H9 (cell line): ENCODE measurements at regions not wholly inside any gene's neighbourhood (a gene's known extent, or its start where the extent isn't known, plus 50 kb on each side); places are given as distances from the start of the nearest gene placed in this dataset.

Experiments
- DNase-seq: peaks from one replicate; pipeline ENCODE4 v3.0.0-alpha.2; 2017
- H2AFZ ChIP-seq: one replicate; pipeline ENCODE4 v1.6.1; 2013; ENCODE audit warnings: mild to moderate bottlenecking, low read length, control low read depth, moderate library complexity
- H2AK5ac ChIP-seq: 2 replicates; pipeline ENCODE4 v1.6.1; 2013; ENCODE audit warnings: low read length, control low read depth, mixed read lengths; ENCODE audit not compliant: insufficient read length
- H2BK120ac ChIP-seq: one replicate; pipeline ENCODE4 v1.6.1; 2013; ENCODE audit warnings: low read depth, mild to moderate bottlenecking, low read length, control low read depth, inconsistent platforms; ENCODE audit not compliant: poor library complexity, severe bottlenecking
- H2BK12ac ChIP-seq: 2 replicates; pipeline ENCODE4 v1.6.1; 2013; ENCODE audit warnings: low read length, control low read depth, mixed read lengths, low read depth; ENCODE audit not compliant: insufficient read length
- H2BK15ac ChIP-seq: 2 replicates; pipeline ENCODE4 v1.6.1; 2013; ENCODE audit warnings: low read depth, low read length, control low read depth
- H2BK20ac ChIP-seq: one replicate; pipeline ENCODE4 v1.6.1; 2013; ENCODE audit warnings: low read depth, mild to moderate bottlenecking, low read length, control low read depth, inconsistent platforms; ENCODE audit not compliant: poor library complexity, severe bottlenecking
- H2BK5ac ChIP-seq: 2 replicates; pipeline ENCODE4 v1.6.1; 2013; ENCODE audit warnings: low read length, control low read depth, mixed read lengths; ENCODE audit not compliant: insufficient read length
- H3K14ac ChIP-seq: 2 replicates; pipeline ENCODE4 v1.6.1; 2013; ENCODE audit warnings: low read length, control low read depth; ENCODE audit not compliant: insufficient read depth
- H3K18ac ChIP-seq: 2 replicates; pipeline ENCODE4 v1.6.1; 2013; ENCODE audit warnings: low read depth, mild to moderate bottlenecking, mixed read lengths, low read length, control low read depth; ENCODE audit not compliant: insufficient read length
- H3K23ac ChIP-seq: 2 replicates; pipeline ENCODE4 v1.6.1; 2013; ENCODE audit warnings: low read length, control low read depth, mixed read lengths, low read depth; ENCODE audit not compliant: insufficient read length
- H3K23me2 ChIP-seq: 2 replicates; pipeline ENCODE4 v1.6.1; 2013; ENCODE audit warnings: low read depth, mild to moderate bottlenecking, mixed read lengths, low read length, control low read depth; ENCODE audit not compliant: insufficient read length, poor library complexity, severe bottlenecking
- H3K27ac ChIP-seq: 2 replicates; pipeline ENCODE4 v1.5.1; 2013; ENCODE audit warnings: low read length, control low read depth, mixed read lengths, low read depth; ENCODE audit not compliant: insufficient read length
- H3K27me3 ChIP-seq: 2 replicates; pipeline ENCODE4 v1.6.1; 2013; ENCODE audit warnings: low read length, control low read depth, inconsistent platforms; ENCODE audit not compliant: insufficient read depth
- H3K4ac ChIP-seq: 2 replicates; pipeline ENCODE4 v1.6.1; 2013; ENCODE audit warnings: low read depth, mild to moderate bottlenecking, control low read depth, inconsistent platforms, low read length, moderate library complexity
- H3K4me1 ChIP-seq: 2 replicates; pipeline ENCODE4 v1.6.1; 2013; ENCODE audit warnings: low read length, control low read depth, inconsistent platforms; ENCODE audit not compliant: insufficient read depth
- H3K4me2 ChIP-seq: 2 replicates; pipeline ENCODE4 v1.6.1; 2013; ENCODE audit warnings: low read length, control low read depth, mixed read lengths; ENCODE audit not compliant: insufficient read length, insufficient read depth
- H3K56ac ChIP-seq: 2 replicates; pipeline ENCODE4 v1.6.1; 2013; ENCODE audit warnings: low read depth, mild to moderate bottlenecking, mixed read lengths, low read length, control low read depth; ENCODE audit not compliant: insufficient read length
- H3K79me1 ChIP-seq: 2 replicates; pipeline ENCODE4 v1.6.1; 2013; ENCODE audit warnings: low read depth, mild to moderate bottlenecking, moderate library complexity, low read length, control low read depth, inconsistent platforms; ENCODE audit not compliant: insufficient read depth, poor library complexity, severe bottlenecking
- H3K79me2 ChIP-seq: 2 replicates; pipeline ENCODE4 v1.6.1; 2013; ENCODE audit warnings: low read length, control low read depth, inconsistent platforms; ENCODE audit not compliant: insufficient read depth
- H3K9ac ChIP-seq: 2 replicates; pipeline ENCODE4 v1.6.1; 2013; ENCODE audit warnings: low read length, control low read depth, mixed read lengths; ENCODE audit not compliant: insufficient read length; ENCODE audit errors: extremely low read depth
- H3K9me3 ChIP-seq: one replicate; pipeline ENCODE4 v1.6.1; 2013; ENCODE audit warnings: low read depth, low read length, inconsistent platforms; ENCODE audit not compliant: control insufficient read depth
- H3T11ph ChIP-seq: one replicate; pipeline ENCODE4 v1.6.1; 2013; ENCODE audit warnings: mild to moderate bottlenecking, low read length, control low read depth, inconsistent platforms
- H4K20me1 ChIP-seq: one replicate; pipeline ENCODE4 v1.6.1; 2013; ENCODE audit not compliant: control insufficient read depth, insufficient read length, insufficient read depth
- H4K5ac ChIP-seq: 2 replicates; pipeline ENCODE4 v1.6.1; 2013; ENCODE audit warnings: low read depth, mild to moderate bottlenecking, mixed read lengths, low read length, control low read depth; ENCODE audit not compliant: insufficient read length
- H4K8ac ChIP-seq: replicated peaks from 2 replicates; pipeline ENCODE4 v1.6.1; 2013; ENCODE audit warnings: low read length, control low read depth, mixed read lengths, low read depth; ENCODE audit not compliant: insufficient read length
- H4K91ac ChIP-seq: 2 replicates; pipeline ENCODE4 v1.6.1; 2013; ENCODE audit warnings: low read depth, mild to moderate bottlenecking, moderate library complexity, mixed read lengths, low read length, control low read depth; ENCODE audit not compliant: insufficient read length
- H3K27ac Mint-ChIP-seq, 3 experiments: 2 replicates in 2 of 3; 3 replicates in 1 of 3; pipeline ENCODE4 v1.8.0; 2020 to 2021; ENCODE audit warnings: mixed read lengths in 3 of 3, mild to moderate bottlenecking in 1 of 3, moderate library complexity in 1 of 3
- H3K27me3 Mint-ChIP-seq: 2 replicates; pipeline ENCODE4 v1.8.0; 2021; ENCODE audit warnings: low read depth, mild to moderate bottlenecking, moderate library complexity, mixed read lengths
- H3K36me3 Mint-ChIP-seq, 3 experiments: 2 replicates in 2 of 3; 3 replicates in 1 of 3; pipeline ENCODE4 v1.8.0; 2020 to 2021; ENCODE audit warnings: low read depth in 3 of 3, mixed read lengths in 3 of 3; ENCODE audit not compliant: insufficient read depth in 1 of 3
- H3K4me1 Mint-ChIP-seq, 2 experiments: 2 replicates each; pipeline ENCODE4 v1.8.0; 2020; ENCODE audit warnings: mixed read lengths in 2 of 2
- H3K4me3 Mint-ChIP-seq, 2 experiments: 2 replicates in 1 of 2; 3 replicates in 1 of 2; pipeline ENCODE4 v1.8.0; 2020 to 2021; ENCODE audit warnings: mild to moderate bottlenecking in 2 of 2, mixed read lengths in 2 of 2, moderate library complexity in 1 of 2
- H3K9me3 Mint-ChIP-seq, 2 experiments: 2 replicates in 1 of 2; 3 replicates in 1 of 2; pipeline ENCODE4 v1.8.0; 2020; ENCODE audit warnings: mild to moderate bottlenecking in 2 of 2, mixed read lengths in 2 of 2, moderate library complexity in 1 of 2
- CTCF ChIP-seq: fragments of 200-600 bp; sonication (generic); conservative IDR thresholded peaks from 3 replicates; pipeline ENCODE4 v1.8.0; 2021; ENCODE audit warnings: antibody characterized with exemption, mild to moderate bottlenecking
- WGBS: extraction: QIAGEN DNeasy Blood & Tissue Kit; methylation state at CpG from one replicate; pipeline ENCODE4 v1.1.7; 2013; ENCODE audit warnings: missing lambda C conversion rate, low lambda C conversion rate, mixed read lengths; ENCODE audit not compliant: insufficient read length; ENCODE audit errors: extremely low coverage; 5-methylcytosine and 5-hydroxymethylcytosine counted together

GRCh38 chr11:107131756-107132155 lies 113.5 kb upstream of the GUCY1A2 start:
- H2AFZ ChIP-seq = no peak overlapping the region
- H3K9me3 ChIP-seq = no peaks in the 10 kb centered on the region
- Mint-ChIP-seq H3K27ac (no peak overlapping the region), H3K36me3 (peaks cover 0 to 2% (median 0%) of the 10 kb centered on the region in 3 experiments; a peak in 1 of 7 replicates), H3K4me1 (no peaks in the 10 kb centered on the region), H3K27me3 (no peaks in the 10 kb centered on the region; the same call in 1 of the 2 replicates), H3K4me3 (no peak overlapping the region), H3K9me3 (no peaks in the 10 kb centered on the region)
- H4K8ac ChIP-seq = no peak overlapping the region
- H3K23ac ChIP-seq = no peak overlapping the region
- no peak overlapping the region for H3K56ac ChIP-seq
- H2BK12ac ChIP-seq = no peak overlapping the region
- no peaks in the 10 kb centered on the region for H4K20me1 ChIP-seq
- no peak overlapping the region for H4K91ac ChIP-seq
- H3K79me2 ChIP-seq = no peaks in the 10 kb centered on the region
- no CpG with 5 or more reads among the region's 1 CpG for WGBS
- H3K27ac ChIP-seq = no peak overlapping the region
- DNase-seq = no peak
- H2AK5ac ChIP-seq = no peak overlapping the region
- H3K27me3 ChIP-seq = no peaks in the 10 kb centered on the region
- no peak overlapping the region for H2BK120ac ChIP-seq
- no peak overlapping the region for H3K9ac ChIP-seq
- no peak overlapping the region for H2BK15ac ChIP-seq
- no peaks in the 10 kb centered on the region for H3K79me1 ChIP-seq
- no peak for TF ChIP-seq CTCF
- no peak overlapping the region for H4K5ac ChIP-seq
- H3T11ph ChIP-seq = no peak overlapping the region
- no peak overlapping the region for H2BK5ac ChIP-seq
- no peaks in the 10 kb centered on the region for H3K23me2 ChIP-seq
- no peaks in the 10 kb centered on the region for H3K4me1 ChIP-seq
- H3K4me2 ChIP-seq = no peak overlapping the region
- H3K14ac ChIP-seq = no peak overlapping the region
- no peak overlapping the region for H3K4ac ChIP-seq
- H2BK20ac ChIP-seq = no peak overlapping the region
- no peak overlapping the region for H3K18ac ChIP-seq
